ENCODE measurements at regions not wholly inside any gene's neighbourhood (a gene's known extent, or its start where the extent isn't known, plus 50 kb on each side); places are given as distances from the start of the nearest gene placed in this dataset.
A peak's percentile ranks its signal among the peaks of the same experiment; 100 is the strongest.

DNA sequence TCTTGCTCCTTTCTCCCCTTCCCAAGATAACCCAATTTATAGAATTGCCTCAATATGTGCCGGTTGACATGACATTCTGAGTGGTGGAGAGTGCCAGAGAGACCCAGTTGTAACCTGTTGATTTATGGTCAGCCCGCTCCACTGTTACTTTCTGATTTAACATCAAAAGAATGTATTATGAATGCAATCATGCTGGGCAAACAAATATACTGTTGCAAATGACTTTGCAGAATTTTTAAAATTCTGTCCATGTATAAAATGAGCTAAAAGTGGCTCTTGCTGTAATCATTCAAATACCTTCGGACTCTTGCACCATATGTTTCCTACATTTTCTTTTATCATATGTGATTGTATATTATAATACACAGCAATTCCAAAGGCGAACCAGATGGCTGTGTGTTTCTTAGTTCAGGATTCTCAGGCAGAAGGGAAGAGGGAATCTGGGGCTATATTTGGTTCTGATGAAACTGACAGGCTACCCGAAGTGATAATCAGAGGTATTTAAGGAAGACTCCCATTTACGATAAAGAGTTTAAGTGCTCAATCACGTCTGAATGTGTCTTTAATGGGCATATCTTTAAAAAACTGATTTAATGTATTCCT lies 131.7 kb downstream of the CLCN4 start:
- TF ChIP-seq, protein P1, sequence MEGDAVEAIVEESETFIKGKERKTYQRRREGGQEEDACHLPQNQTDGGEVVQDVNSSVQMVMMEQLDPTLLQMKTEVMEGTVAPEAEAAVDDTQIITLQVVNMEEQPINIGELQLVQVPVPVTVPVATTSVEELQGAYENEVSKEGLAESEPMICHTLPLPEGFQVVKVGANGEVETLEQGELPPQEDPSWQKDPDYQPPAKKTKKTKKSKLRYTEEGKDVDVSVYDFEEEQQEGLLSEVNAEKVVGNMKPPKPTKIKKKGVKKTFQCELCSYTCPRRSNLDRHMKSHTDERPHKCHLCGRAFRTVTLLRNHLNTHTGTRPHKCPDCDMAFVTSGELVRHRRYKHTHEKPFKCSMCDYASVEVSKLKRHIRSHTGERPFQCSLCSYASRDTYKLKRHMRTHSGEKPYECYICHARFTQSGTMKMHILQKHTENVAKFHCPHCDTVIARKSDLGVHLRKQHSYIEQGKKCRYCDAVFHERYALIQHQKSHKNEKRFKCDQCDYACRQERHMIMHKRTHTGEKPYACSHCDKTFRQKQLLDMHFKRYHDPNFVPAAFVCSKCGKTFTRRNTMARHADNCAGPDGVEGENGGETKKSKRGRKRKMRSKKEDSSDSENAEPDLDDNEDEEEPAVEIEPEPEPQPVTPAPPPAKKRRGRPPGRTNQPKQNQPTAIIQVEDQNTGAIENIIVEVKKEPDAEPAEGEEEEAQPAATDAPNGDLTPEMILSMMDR (IDR thresholded peaks at IDR 0.05), result no peak

DNA sequence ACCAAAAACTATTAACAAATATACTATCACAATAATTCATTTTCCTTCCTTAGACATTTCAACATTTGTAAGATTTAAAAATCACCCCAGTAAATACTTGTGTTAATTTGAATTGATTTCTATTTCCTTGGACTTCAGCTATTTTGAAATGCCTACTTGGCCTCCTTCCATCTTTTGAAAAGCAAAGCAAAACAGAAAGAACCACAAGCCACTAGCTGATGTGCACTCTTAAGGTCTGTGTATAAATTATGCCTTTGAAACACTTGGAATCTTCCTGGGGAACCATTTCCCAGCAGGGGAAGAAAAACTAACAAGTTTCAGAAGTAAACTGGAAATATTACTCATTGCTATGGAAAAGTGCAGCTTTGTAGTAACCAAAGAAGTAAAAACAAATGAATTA lies 139.8 kb downstream of the CLCN4 start:
- TF ChIP-seq, protein P1 (IDR thresholded peaks at IDR 0.05), result no peak

DNA sequence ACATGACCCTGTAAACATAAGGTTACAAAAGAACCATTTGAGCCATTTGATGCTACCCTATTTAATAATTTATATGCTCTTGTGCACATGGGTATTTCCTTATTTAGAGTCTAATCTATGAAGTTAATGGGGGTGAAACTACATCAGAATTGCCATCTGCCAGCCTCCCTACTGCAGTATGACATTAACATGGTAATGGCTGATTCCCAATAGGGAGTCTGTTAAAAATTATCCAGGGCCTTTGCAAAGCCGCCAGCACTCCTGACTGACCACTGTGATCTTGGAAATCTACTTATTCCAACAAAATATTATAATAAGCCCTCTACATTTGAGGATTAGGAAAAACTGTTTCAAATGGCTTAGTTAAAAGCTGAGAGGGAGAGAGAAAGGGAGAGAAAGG lies 153.7 kb downstream of the CLCN4 start:
- TF ChIP-seq, protein P1 (IDR thresholded peaks at IDR 0.05), result no peak

DNA sequence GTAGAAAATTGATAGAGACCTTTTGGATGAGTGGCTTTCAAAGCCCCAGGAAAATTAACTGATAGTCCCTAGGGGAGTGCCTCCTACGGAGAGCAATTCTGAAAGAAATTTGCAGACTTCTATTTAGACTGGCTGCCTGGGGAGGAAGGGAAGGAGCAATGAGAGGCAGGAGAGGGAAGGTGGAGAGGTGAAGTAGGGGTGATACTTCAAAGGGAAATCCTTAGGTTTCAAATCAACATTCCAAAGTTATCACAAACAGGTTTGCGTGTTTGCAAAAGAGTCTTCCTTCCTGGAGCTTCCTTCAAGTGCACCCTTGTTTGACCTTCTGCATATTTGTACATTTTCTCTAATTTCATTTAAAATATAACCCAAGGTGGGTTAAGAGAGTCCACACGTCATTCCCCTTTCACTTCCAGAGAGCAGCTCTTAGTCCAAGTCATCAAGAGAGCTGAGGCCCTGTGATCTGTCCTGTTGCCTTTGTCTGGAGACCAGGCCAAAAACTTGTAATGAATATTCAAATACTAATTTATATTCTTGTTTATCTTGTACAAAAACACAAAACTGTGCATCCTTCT lies 157.8 kb downstream of the CLCN4 start:
- TF ChIP-seq, protein P1 (IDR thresholded peaks at IDR 0.05), result no peak

DNA sequence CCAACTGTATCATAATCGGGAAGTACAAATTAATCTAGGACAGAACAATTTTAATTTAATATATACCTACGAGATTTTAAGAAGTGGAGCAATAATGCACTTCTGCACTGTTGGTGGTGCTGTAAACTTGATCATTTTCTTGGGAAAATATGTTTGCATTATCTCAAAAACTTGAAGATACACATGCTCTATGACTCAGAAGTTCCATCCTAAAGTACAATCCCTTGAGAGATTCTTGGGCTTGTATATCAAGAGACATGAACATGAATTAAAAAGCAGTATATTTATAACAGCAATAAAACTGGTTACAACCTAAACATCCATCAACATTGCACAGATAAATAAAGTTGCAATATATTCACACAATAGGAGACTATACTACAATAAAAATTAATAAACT lies 168.8 kb downstream of the CLCN4 start:
- TF ChIP-seq, protein P1 (IDR thresholded peaks at IDR 0.05), result no peak

DNA sequence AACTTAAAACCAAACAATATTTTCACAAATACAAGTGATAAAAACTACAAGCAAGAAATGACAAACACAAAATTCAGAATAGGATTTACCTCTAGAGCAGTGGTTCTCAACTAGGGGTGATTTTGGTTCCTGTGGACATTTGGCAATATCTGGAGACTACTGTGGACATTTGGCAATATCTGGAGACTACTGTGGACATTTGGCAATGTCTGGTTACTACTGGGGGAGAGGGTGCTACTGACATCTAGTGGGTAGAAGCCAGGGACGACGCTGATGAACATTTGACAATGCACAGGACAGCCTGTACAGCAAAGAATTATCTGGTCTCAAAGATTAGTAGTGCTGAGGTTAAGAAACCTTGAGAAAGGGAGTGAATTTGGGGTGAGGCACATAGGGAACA lies 169.8 kb downstream of the CLCN4 start:
- TF ChIP-seq, protein P1 (IDR thresholded peaks at IDR 0.05), result peak; percentile 17; the same call in 1 of the 2 replicates

DNA sequence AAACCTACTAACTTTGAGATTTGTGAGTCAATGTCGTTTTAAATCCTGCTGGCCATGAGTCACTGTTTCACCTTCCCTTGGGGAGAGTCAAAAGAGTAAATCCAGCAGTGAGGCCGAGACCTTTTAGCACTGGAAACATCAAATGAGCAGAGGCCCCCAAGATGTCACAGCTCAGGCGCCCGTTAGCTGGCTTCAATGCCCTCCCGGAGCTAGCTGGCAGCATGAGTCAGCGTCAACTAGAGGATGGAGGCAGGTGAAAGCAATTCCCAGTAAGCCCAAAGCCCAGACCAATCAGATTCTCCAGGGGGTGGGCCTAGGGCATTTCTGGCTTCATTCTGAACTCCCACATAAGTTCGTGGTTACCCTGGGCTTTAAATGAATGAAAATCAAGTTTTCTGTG lies 170.9 kb downstream of the CLCN4 start:
- TF ChIP-seq, protein P1 (IDR thresholded peaks at IDR 0.05), result no peak

DNA sequence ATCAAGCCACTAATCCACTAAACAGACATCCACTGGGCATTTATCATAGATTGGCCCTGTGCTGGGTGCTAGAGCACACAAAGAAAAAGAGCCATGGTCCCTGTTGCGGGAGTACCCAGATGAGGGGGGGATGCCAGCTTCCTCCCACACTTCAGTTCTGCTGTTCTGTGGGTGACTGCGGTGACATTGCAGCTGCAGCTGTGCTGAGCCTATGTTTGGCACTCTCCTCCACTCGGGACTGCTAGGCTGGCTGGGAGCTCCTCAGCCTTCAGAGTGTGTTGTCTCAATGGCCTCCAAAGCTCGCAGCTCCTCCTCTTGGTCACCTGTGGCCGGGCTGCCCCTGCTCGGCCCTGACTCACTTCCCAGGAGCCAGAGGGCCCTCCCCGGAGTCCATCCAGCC lies 173.2 kb downstream of the CLCN4 start:
- TF ChIP-seq, protein P1 (IDR thresholded peaks at IDR 0.05), result no peak

Data from LNCAP (cell line).